SH-SY5Y (cell line): ENCODE measurements at regions not wholly inside any gene's neighbourhood (a gene's known extent, or its start where the extent isn't known, plus 50 kb on each side); places are given as distances from the start of the nearest gene placed in this dataset.

Source experiments
- GATA2 ChIP-seq: IDR thresholded peaks from 2 replicates; pipeline ENCODE4 v1.6.1; 2011; ENCODE audit warnings: mild to moderate bottlenecking, low read depth, low read length
- GATA3 ChIP-seq: IDR thresholded peaks from 2 replicates; pipeline ENCODE4 v1.6.1; 2011; ENCODE audit warnings: low read depth, mild to moderate bottlenecking, low read length, moderate library complexity

GRCh38 chr16:73545290-73545689, 497.4 kb upstream of the ZFHX3 start:
- TF ChIP-seq GATA3 (no peak), GATA2 (no peak)
